ENCODE measurements at regions not wholly inside any gene's neighbourhood (a gene's known extent, or its start where the extent isn't known, plus 50 kb on each side); places are given as distances from the start of the nearest gene placed in this dataset.

- DNase-seq (ENCODE audit: low spot score) = no peak
Observed at GRCh38 chr10:29397221-29397620, 108.4 kb downstream of the LYZL1 start.

- DNase-seq (ENCODE audit: low spot score) = no peak
Observed at GRCh38 chr10:29403208-29403607, 114.3 kb downstream of the LYZL1 start.

- DNase-seq (ENCODE audit: low spot score) = no peak
Observed at GRCh38 chr10:29407280-29407858, 118.5 kb downstream of the LYZL1 start.
